RWPE1 (cell line): ENCODE measurements at regions not wholly inside any gene's neighbourhood (a gene's known extent, or its start where the extent isn't known, plus 50 kb on each side); places are given as distances from the start of the nearest gene placed in this dataset.

Experiments
- CTCF ChIA-PET: fragments of 350-600 bp; sonication (Branson Sonifier 250); formaldehyde crosslinking; extraction: SDS; loops from one replicate; lab custom pipeline; 2021; lab: Yijun Ruan, JAX
- POLR2A ChIA-PET: fragments of 400-600 bp; formaldehyde crosslinking; extraction: SDS; loops from one replicate; lab custom pipeline; 2020; ENCODE audit warnings: antibody characterized with exemption; ENCODE audit not compliant: low non-redundant PET; lab: Yijun Ruan, JAX
- DNase-seq: peaks from one replicate; pipeline ENCODE4 v3.0.0; 2012; ENCODE audit warnings: low spot score
- H3K27ac ChIP-seq: fragments of 450-650 bp; 2 replicates; pipeline ENCODE4 v1.5.1; 2017
- CTCF ChIP-seq: fragments of 450-650 bp; conservative IDR thresholded peaks from 2 replicates; pipeline ENCODE4 v1.5.1; 2017; ENCODE audit warnings: low read depth, mild to moderate bottlenecking

GRCh38 chr2:217419055-217419671 is 559.3 kb upstream of the TNP1 start:
- ChIA-PET CTCF (interaction anchor here (0.7 kb wide), 1 partner anchor 531 kb away, joined by 3 read pairs; no protein-coding TSS in a partner anchor), POLR2A (no interaction called here)
- no peak for DNase-seq
- no peak for TF ChIP-seq CTCF
- no peak overlapping the region for H3K27ac ChIP-seq

GRCh38 chr2:217418544-217418943 is 558.7 kb upstream of the TNP1 start:
- no peak overlapping the region for H3K27ac ChIP-seq
- no peak for TF ChIP-seq CTCF
- POLR2A ChIA-PET, result no interaction called here
- CTCF ChIA-PET, result interaction anchor here (0.7 kb wide), 1 partner anchor 532 kb away, joined by 3 read pairs; no protein-coding TSS in a partner anchor
- no peak for DNase-seq

- DNase-seq, result no peak
- CTCF ChIA-PET, result interaction anchor here (0.7 kb wide), 1 partner anchor 29 kb away, joined by 3 read pairs; no protein-coding TSS in a partner anchor
- POLR2A ChIA-PET, result no interaction called here
These were observed 558.2 kb upstream of the TNP1 start for GRCh38 chr2:217418090-217418489.

GRCh38 chr2:217417536-217417935 is 557.7 kb upstream of the TNP1 start:
- ChIA-PET CTCF (interaction anchor here (0.7 kb wide), 1 partner anchor 30 kb away, joined by 3 read pairs; no protein-coding TSS in a partner anchor), POLR2A (no interaction called here)
- H3K27ac ChIP-seq, result no peak overlapping the region
- no peak for DNase-seq
- TF ChIP-seq CTCF, result no peak

More at GRCh38 chr2:217418090-217418489, 558.2 kb upstream of the TNP1 start:
- TF ChIP-seq CTCF, result no peak
- no peak overlapping the region for H3K27ac ChIP-seq

- POLR2A ChIA-PET, result no interaction called here
- DNase-seq, result no peak
These were observed 555.5 kb upstream of the TNP1 start for GRCh38 chr2:217415316-217415715.

GRCh38 chr2:217414429-217414828 is 554.6 kb upstream of the TNP1 start:
- CTCF ChIA-PET, result no interaction called here

More at GRCh38 chr2:217415316-217415715, 555.5 kb upstream of the TNP1 start:
- TF ChIP-seq CTCF, result no peak
- CTCF ChIA-PET, result no interaction called here
- H3K27ac ChIP-seq, result no peak overlapping the region

More at GRCh38 chr2:217414429-217414828, 554.6 kb upstream of the TNP1 start:
- POLR2A ChIA-PET, result no interaction called here
- no peak overlapping the region for H3K27ac ChIP-seq
- DNase-seq, result no peak
- no peak for TF ChIP-seq CTCF
